ENCODE measurements at regions not wholly inside any gene's neighbourhood (a gene's known extent, or its start where the extent isn't known, plus 50 kb on each side); places are given as distances from the start of the nearest gene placed in this dataset.
"Not testable (repeated sequence)": the region's sequence is repeated elsewhere in the genome, so short reads cannot be mapped to it uniquely, and the experiment has no call there.

- Mint-ChIP-seq H3K27ac (ENCODE audit: unreplicated experiment) (no peak overlapping the region), H3K4me1 (ENCODE audit: low read depth, unreplicated experiment) (no peaks in the 10 kb centered on the region), H3K36me3 (ENCODE audit: insufficient read depth, unreplicated experiment) (no peaks in the 10 kb centered on the region), H3K9me3 (ENCODE audit: low read depth, unreplicated experiment) (peaks cover 15% of the 10 kb centered on the region), H3K4me3 (ENCODE audit: low read depth, unreplicated experiment) (no peak overlapping the region), H3K27me3 (ENCODE audit: unreplicated experiment) (no peaks in the 10 kb centered on the region)
- no TSS peak for BruUV-seq (replicated peaks)
- no peak for TF ChIP-seq CTCF (IDR thresholded peaks at IDR 0.05; ENCODE audit: unreplicated experiment)
- no peak for DNase-seq
- CTCF ChIA-PET: no interaction called here
- intact Hi-C loops (cut with micrococcal nuclease; ENCODE audit: unreplicated experiment): no loop called here
Measured at GRCh38 chr16:26715969-26716368, 350.8 kb upstream of the C16orf82 start.

DNA sequence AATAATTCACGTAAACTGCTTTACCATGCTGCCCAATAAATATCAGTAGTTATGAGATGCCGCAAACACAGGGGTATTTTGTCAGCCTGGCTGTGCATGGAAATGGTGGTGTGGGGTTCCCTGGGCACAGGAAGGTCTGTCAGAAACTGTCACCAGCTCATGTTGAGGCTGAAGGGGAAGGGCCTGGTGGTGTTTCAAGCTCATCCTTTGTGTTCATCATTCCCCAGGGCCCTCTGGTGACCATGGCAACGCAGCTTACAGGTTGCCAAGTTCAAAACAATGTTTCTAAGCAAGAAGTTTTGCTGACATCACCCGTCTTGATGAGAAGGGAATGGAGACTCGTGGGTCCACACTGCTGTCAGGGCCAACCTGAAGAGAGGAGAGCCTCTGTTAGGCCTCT, 348.9 kb upstream of the C16orf82 start:
- H3K27ac Mint-ChIP-seq (ENCODE audit: unreplicated experiment): no peak overlapping the region
- CTCF ChIA-PET: interaction anchor here (0.6 kb wide), 1 partner anchor 19 kb away, joined by 5 read pairs; no protein-coding TSS in a partner anchor
- TF ChIP-seq CTCF (IDR thresholded peaks at IDR 0.05; ENCODE audit: unreplicated experiment): no peak
- no peaks in the 10 kb centered on the region for H3K36me3 Mint-ChIP-seq (ENCODE audit: insufficient read depth, unreplicated experiment)
- H3K4me3 Mint-ChIP-seq (ENCODE audit: low read depth, unreplicated experiment): no peak overlapping the region
- H3K4me1 Mint-ChIP-seq (ENCODE audit: low read depth, unreplicated experiment): no peaks in the 10 kb centered on the region
- peaks cover 17% of the 10 kb centered on the region for H3K9me3 Mint-ChIP-seq (ENCODE audit: low read depth, unreplicated experiment)
- intact Hi-C loops (cut with micrococcal nuclease; ENCODE audit: unreplicated experiment): no loop called here
- BruUV-seq (replicated peaks): no TSS peak
- DNase-seq: no peak
- no peaks in the 10 kb centered on the region for H3K27me3 Mint-ChIP-seq (ENCODE audit: unreplicated experiment)

DNA sequence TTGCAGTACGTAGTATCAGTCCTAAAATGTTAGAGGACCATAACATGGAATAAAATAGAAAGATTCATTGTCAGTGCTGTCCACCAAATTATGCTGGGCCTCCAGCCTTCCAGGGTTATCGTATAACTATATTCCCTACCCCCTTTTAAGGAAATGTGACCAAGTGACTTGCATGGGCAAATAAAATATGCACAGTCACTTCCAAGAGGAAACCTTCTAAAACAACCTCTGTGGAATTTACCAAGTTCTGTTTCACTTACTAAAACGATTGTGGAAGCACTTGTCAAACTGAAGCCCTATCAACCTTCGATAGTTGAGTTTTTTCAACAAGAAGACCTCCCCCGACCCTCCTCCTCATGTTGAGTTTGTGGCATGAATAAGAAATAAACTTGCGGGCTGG, 345.4 kb upstream of the C16orf82 start:
- Mint-ChIP-seq H3K4me3 (ENCODE audit: low read depth, unreplicated experiment) (no peak overlapping the region), H3K27ac (ENCODE audit: unreplicated experiment) (no peak overlapping the region), H3K4me1 (ENCODE audit: low read depth, unreplicated experiment) (no peaks in the 10 kb centered on the region), H3K36me3 (ENCODE audit: insufficient read depth, unreplicated experiment) (no peaks in the 10 kb centered on the region), H3K9me3 (ENCODE audit: low read depth, unreplicated experiment) (peaks cover 11% of the 10 kb centered on the region), H3K27me3 (ENCODE audit: unreplicated experiment) (no peaks in the 10 kb centered on the region)
- intact Hi-C loops (cut with micrococcal nuclease; ENCODE audit: unreplicated experiment): no loop called here
- BruUV-seq (replicated peaks): no TSS peak
- no peak for DNase-seq
- CTCF ChIA-PET: no interaction called here
- no peak for TF ChIP-seq CTCF (IDR thresholded peaks at IDR 0.05; ENCODE audit: unreplicated experiment)

DNA sequence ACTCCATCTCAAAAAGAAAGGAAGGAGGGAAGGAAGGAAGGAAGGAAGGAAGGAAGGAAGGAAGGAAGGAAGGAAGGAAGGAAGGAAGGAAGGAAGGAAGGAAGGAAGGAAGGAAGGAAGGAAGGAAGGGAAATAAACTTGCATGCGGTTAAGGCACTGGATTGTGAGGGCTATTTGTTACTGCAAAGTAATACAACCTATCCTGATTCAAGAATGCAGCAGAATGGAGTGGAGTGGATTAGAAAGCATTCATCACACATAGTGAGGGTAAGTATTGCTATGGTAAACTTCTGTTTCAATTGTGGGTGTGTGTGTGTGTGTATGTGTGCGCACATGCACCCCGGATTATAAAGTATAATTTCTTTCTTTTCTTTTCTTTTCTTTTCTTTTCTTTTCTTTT, 344.8 kb upstream of the C16orf82 start:
- DNase-seq; H3K36me3 Mint-ChIP-seq (ENCODE audit: insufficient read depth, unreplicated experiment); CTCF ChIA-PET; H3K27me3 Mint-ChIP-seq (ENCODE audit: unreplicated experiment); intact Hi-C loops (cut with micrococcal nuclease; ENCODE audit: unreplicated experiment); H3K4me3 Mint-ChIP-seq (ENCODE audit: low read depth, unreplicated experiment); H3K27ac Mint-ChIP-seq (ENCODE audit: unreplicated experiment); BruUV-seq (replicated peaks); H3K4me1 Mint-ChIP-seq (ENCODE audit: low read depth, unreplicated experiment): not testable (repeated sequence)
- H3K9me3 Mint-ChIP-seq (ENCODE audit: low read depth, unreplicated experiment): peaks cover 14% of the 10 kb centered on the region

DNA sequence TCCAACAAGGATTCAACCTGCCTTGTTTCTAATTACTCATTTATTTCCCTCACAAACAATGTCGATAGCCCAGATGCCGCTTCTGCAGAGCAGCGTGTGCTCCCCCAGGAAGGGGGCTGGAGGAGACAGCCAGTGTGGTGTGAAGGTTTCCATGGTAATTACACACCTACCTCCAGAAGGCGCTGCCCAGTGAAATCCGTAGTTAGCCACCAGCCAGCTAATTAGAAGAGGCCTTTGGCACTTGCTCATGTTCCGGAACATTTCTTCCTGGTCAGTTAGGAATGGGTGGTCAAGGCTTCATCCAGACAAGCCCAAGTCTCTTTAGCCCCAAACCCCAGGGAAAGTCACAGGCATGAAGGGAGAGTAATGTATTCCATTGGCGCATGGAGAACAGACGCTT, 342.5 kb upstream of the C16orf82 start:
- H3K4me1 Mint-ChIP-seq (ENCODE audit: low read depth, unreplicated experiment): no peaks in the 10 kb centered on the region
- no peak overlapping the region for H3K27ac Mint-ChIP-seq (ENCODE audit: unreplicated experiment)
- DNase-seq: no peak
- CTCF ChIA-PET: no interaction called here
- TF ChIP-seq CTCF (IDR thresholded peaks at IDR 0.05; ENCODE audit: unreplicated experiment): no peak
- BruUV-seq (replicated peaks): no TSS peak
- no peak overlapping the region for H3K4me3 Mint-ChIP-seq (ENCODE audit: low read depth, unreplicated experiment)
- intact Hi-C loops (cut with micrococcal nuclease; ENCODE audit: unreplicated experiment): no loop called here
- H3K27me3 Mint-ChIP-seq (ENCODE audit: unreplicated experiment): no peaks in the 10 kb centered on the region
- peaks cover 9% of the 10 kb centered on the region for H3K9me3 Mint-ChIP-seq (ENCODE audit: low read depth, unreplicated experiment)
- H3K36me3 Mint-ChIP-seq (ENCODE audit: insufficient read depth, unreplicated experiment): no peaks in the 10 kb centered on the region

Measured in Calu3 (cell line).